Panc1 (cell line): ENCODE measurements at regions not wholly inside any gene's neighbourhood (a gene's known extent, or its start where the extent isn't known, plus 50 kb on each side); places are given as distances from the start of the nearest gene placed in this dataset.

Source experiments
- POLR2AphosphoS5 ChIP-seq: IDR thresholded peaks from 2 replicates; pipeline ENCODE4 v1.6.1; 2012; ENCODE audit warnings: mild to moderate bottlenecking, low read depth, low read length, moderate library complexity
- SIN3A ChIP-seq: IDR thresholded peaks from 2 replicates; pipeline ENCODE4 v1.6.1; 2012; ENCODE audit warnings: low read depth, mild to moderate bottlenecking, low read length, moderate library complexity, borderline replicate concordance; ENCODE audit not compliant: insufficient read depth
- TF ChIP-seq, protein P1 (sequence below): fragments of 450-650 bp; IDR thresholded peaks from 2 replicates; pipeline ENCODE4 v1.5.1; 2017; ENCODE audit warnings: mild to moderate bottlenecking
- TF ChIP-seq, protein P2 (sequence below), 2 experiments: IDR thresholded peaks; 2 replicates each; pipeline ENCODE4 v1.6.1; 2011 to 2012; ENCODE audit warnings: low read depth in 2 of 2, control low read depth in 1 of 2, low read length in 1 of 2, mild to moderate bottlenecking in 1 of 2, moderate library complexity in 1 of 2; ENCODE audit not compliant: insufficient read depth in 1 of 2

DNA sequence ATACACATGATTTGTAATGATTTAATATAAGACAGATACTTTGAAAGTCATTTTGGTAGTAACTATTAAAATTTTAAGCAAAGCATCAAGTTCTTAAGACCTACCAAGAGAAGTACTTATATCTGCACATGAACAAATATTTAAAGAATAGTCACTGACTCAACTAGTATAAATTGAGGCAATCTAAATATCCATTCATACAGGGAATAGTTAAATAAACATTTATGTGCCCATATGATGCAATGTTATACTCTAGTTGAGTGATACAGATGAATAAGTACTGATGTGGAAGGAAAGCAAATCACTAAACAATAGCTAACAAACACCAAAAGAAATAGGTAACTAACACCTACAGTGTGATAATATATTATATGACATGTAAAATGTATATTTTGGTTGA is 527.7 kb downstream of the EPHA3 start:
- TF ChIP-seq SIN3A (no peak), POLR2AphosphoS5 (no peak)
- TF ChIP-seq, protein P1, sequence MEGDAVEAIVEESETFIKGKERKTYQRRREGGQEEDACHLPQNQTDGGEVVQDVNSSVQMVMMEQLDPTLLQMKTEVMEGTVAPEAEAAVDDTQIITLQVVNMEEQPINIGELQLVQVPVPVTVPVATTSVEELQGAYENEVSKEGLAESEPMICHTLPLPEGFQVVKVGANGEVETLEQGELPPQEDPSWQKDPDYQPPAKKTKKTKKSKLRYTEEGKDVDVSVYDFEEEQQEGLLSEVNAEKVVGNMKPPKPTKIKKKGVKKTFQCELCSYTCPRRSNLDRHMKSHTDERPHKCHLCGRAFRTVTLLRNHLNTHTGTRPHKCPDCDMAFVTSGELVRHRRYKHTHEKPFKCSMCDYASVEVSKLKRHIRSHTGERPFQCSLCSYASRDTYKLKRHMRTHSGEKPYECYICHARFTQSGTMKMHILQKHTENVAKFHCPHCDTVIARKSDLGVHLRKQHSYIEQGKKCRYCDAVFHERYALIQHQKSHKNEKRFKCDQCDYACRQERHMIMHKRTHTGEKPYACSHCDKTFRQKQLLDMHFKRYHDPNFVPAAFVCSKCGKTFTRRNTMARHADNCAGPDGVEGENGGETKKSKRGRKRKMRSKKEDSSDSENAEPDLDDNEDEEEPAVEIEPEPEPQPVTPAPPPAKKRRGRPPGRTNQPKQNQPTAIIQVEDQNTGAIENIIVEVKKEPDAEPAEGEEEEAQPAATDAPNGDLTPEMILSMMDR: no peak
- TF ChIP-seq, protein P2, sequence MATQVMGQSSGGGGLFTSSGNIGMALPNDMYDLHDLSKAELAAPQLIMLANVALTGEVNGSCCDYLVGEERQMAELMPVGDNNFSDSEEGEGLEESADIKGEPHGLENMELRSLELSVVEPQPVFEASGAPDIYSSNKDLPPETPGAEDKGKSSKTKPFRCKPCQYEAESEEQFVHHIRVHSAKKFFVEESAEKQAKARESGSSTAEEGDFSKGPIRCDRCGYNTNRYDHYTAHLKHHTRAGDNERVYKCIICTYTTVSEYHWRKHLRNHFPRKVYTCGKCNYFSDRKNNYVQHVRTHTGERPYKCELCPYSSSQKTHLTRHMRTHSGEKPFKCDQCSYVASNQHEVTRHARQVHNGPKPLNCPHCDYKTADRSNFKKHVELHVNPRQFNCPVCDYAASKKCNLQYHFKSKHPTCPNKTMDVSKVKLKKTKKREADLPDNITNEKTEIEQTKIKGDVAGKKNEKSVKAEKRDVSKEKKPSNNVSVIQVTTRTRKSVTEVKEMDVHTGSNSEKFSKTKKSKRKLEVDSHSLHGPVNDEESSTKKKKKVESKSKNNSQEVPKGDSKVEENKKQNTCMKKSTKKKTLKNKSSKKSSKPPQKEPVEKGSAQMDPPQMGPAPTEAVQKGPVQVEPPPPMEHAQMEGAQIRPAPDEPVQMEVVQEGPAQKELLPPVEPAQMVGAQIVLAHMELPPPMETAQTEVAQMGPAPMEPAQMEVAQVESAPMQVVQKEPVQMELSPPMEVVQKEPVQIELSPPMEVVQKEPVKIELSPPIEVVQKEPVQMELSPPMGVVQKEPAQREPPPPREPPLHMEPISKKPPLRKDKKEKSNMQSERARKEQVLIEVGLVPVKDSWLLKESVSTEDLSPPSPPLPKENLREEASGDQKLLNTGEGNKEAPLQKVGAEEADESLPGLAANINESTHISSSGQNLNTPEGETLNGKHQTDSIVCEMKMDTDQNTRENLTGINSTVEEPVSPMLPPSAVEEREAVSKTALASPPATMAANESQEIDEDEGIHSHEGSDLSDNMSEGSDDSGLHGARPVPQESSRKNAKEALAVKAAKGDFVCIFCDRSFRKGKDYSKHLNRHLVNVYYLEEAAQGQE (IDR thresholded peaks at IDR 0.05; ENCODE audit: insufficient read depth in 1 of 2, low read depth in 2 of 2, low read length in 1 of 2): no peak
